Aorta (tissue), 5 donors: ENCODE measurements at regions not wholly inside any gene's neighbourhood (a gene's known extent, or its start where the extent isn't known, plus 50 kb on each side); places are given as distances from the start of the nearest gene placed in this dataset.

ENCODE experiments used
- ATAC-seq: fragments of 200-7000 bp; cut with Tn5 transposase; one replicate; pipeline ENCODE4 v1.9.1; 2022; ENCODE audit warnings: moderate library complexity; ENCODE audit not compliant: low FRiP score
- DNase-seq, 2 donors: peaks; one replicate each; pipeline ENCODE4 v3.0.0-alpha.2; 2020
- H3K27ac ChIP-seq, 2 donors: one replicate each; pipeline ENCODE4 v1.5.1; 2013; ENCODE audit warnings: low read length in 2 of 2, mild to moderate bottlenecking in 2 of 2, moderate library complexity in 2 of 2, control low read depth in 1 of 2, inconsistent platforms in 1 of 2, low read depth in 1 of 2
- H3K27me3 ChIP-seq, 2 donors: one replicate each; pipeline ENCODE4 v1.6.1; 2013; ENCODE audit warnings: control low read depth in 1 of 2, low read length in 1 of 2, mild to moderate bottlenecking in 1 of 2, moderate library complexity in 1 of 2; ENCODE audit not compliant: insufficient read depth in 2 of 2, control insufficient read depth in 1 of 2
- H3K36me3 ChIP-seq, 2 donors: one replicate each; pipeline ENCODE4 v1.6.1; 2013; ENCODE audit warnings: control low read depth in 1 of 2, low read length in 1 of 2, mild to moderate bottlenecking in 1 of 2; ENCODE audit not compliant: insufficient read depth in 2 of 2, control insufficient read depth in 1 of 2
- H3K4me1 ChIP-seq, 2 donors: one replicate each; pipeline ENCODE4 v1.6.1; 2013; ENCODE audit warnings: low read length in 2 of 2, control low read depth in 1 of 2, mild to moderate bottlenecking in 1 of 2, moderate library complexity in 1 of 2; ENCODE audit not compliant: insufficient read depth in 2 of 2, control insufficient read depth in 1 of 2
- H3K4me3 ChIP-seq, 2 donors: one replicate each; pipeline ENCODE4 v1.5.1; 2013; ENCODE audit warnings: low read length in 2 of 2, control low read depth in 1 of 2, mild to moderate bottlenecking in 1 of 2
- H3K9me3 ChIP-seq: one replicate; pipeline ENCODE4 v1.6.1; 2013; ENCODE audit warnings: mild to moderate bottlenecking, low read length; ENCODE audit not compliant: control insufficient read depth
- WGBS, 2 donors: extraction: QIAGEN DNeasy Blood & Tissue Kit; methylation state at CpG; one replicate each; pipeline ENCODE4 v1.1.7; 2013; 5-methylcytosine and 5-hydroxymethylcytosine counted together
- intact Hi-C, 2 donors: fragments of 100-400 bp; cut with DNase I; formaldehyde crosslinking; loops; one replicate each; pipeline versions ENCODE4 v1.14.2 to v1.15.0; 2022
- donor health status: healthy with polysubstance abuse.
- donor health status: Bipolar disorder and iron deficiency.
- donor health status: DM: no; HTN: no; CAD: no.
- donor health status: DM: no; HTN: no; CAD: no.
- donor health status: DM: yes; HTN: yes; CAD: no.

GRCh38 chr5:86526811-86527348, 90.9 kb upstream of the COX7C start:
- WGBS, 2 donors = 48 to 50% methylated on average over 3 of the region's 3 CpGs
- ATAC-seq = no peak
- no peak overlapping the region for H3K27ac ChIP-seq
- no peaks in the 10 kb centered on the region for H3K36me3 ChIP-seq
- intact Hi-C loops = no loop called here
- no peaks in the 10 kb centered on the region for H3K4me1 ChIP-seq
- DNase-seq = no peak
- H3K27me3 ChIP-seq = no peaks in the 10 kb centered on the region
- no peak overlapping the region for H3K4me3 ChIP-seq
- H3K9me3 ChIP-seq = no peaks in the 10 kb centered on the region

DNA sequence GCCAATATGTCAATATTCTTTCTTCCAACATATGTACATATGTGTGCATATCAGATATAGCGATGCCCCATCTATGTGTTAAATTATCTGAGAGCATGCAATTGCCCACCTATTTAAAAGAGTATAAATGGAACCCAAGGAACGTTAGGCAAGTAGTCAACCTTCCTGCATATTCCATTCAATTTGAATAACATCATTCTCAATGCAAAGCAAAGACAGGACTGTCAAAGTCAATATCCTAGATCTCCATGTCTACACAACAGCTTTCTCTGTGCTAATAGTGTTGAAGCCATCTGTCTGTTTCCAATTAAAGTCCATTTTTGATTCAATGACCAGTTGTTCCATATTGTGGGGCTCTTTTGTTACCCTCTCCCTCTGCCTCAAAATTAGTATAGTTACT, 85.3 kb upstream of the COX7C start:
- Histone ChIP-seq H3K4me3 (no peak overlapping the region), H3K9me3 (no peaks in the 10 kb centered on the region), H3K27me3 (no peaks in the 10 kb centered on the region), H3K4me1 (no peaks in the 10 kb centered on the region), H3K36me3 (no peaks in the 10 kb centered on the region), H3K27ac (no peak overlapping the region)
- WGBS, 2 donors = 69 to 70% methylated on average over 2 of the region's 2 CpGs
- intact Hi-C loops = no loop called here
- no peak for DNase-seq
- no peak for ATAC-seq

GRCh38 chr5:86536396-86536795, 81.3 kb upstream of the COX7C start:
- Histone ChIP-seq H3K27ac (no peak overlapping the region), H3K4me3 (no peak overlapping the region), H3K27me3 (no peaks in the 10 kb centered on the region), H3K36me3 (no peaks in the 10 kb centered on the region), H3K9me3 (no peaks in the 10 kb centered on the region), H3K4me1 (no peaks in the 10 kb centered on the region)
- ATAC-seq (no peak), DNase-seq (no peak)
- WGBS, 2 donors = 88 to 94% methylated on average over 3 of the region's 3 CpGs
- intact Hi-C loops = no loop called here

DNA sequence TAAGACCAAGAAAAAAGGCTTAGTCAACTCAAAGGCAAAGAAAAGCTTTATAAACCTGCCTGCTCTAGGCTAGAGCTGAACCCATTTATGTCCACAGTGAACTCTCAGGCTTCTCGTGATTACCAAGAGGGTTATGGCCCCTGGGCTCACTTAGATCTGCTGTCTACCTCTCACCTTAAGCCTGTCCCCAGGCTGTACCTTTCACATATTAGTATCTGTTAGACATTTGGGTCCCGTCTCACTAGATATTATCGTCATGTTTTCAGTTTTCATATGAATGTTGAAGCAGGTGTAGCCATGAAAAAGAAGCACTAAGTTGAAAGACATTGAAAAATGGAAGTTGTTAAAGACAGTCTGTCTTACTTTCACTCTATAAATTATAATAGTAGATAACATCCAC, 75.2 kb upstream of the COX7C start:
- intact Hi-C loops = no loop called here
- ATAC-seq (no peak), DNase-seq (no peak)
- H3K4me3 ChIP-seq = no peak overlapping the region
- H3K4me1 ChIP-seq = no peaks in the 10 kb centered on the region
- no peak overlapping the region for H3K27ac ChIP-seq
- 85 to 91% methylated on average over 3 of the region's 3 CpGs for WGBS, 2 donors
- no peaks in the 10 kb centered on the region for H3K27me3 ChIP-seq
- H3K36me3 ChIP-seq = no peaks in the 10 kb centered on the region
- no peaks in the 10 kb centered on the region for H3K9me3 ChIP-seq

DNA sequence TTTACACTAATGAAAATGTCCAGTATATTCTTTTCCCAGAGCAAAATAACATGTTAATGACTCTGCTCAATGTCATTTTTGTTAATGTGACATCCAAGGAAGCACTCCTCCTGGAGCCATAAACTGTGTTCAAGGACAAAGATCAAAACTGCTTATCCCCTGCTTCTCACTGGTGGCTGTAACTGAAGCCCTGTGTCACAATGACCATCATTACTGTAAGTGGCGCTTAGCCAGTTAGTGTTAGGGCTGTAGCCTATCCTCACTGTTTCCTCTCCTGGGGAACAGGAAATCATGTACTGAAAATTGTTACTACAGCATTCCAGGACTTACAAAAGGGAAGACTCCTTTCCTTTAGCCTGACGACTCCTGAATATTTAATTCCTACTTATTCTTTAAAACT, 71.7 kb upstream of the COX7C start:
- no peak for DNase-seq
- no peaks in the 10 kb centered on the region for H3K27me3 ChIP-seq
- 69 to 71% methylated on average over 2 of the region's 2 CpGs for WGBS, 2 donors
- no peaks in the 10 kb centered on the region for H3K36me3 ChIP-seq
- H3K4me1 ChIP-seq = no peaks in the 10 kb centered on the region
- no peak overlapping the region for H3K4me3 ChIP-seq
- H3K9me3 ChIP-seq = no peaks in the 10 kb centered on the region
- H3K27ac ChIP-seq = no peak overlapping the region
- ATAC-seq = no peak
- intact Hi-C loops = no loop called here

- H3K36me3 ChIP-seq = no peaks in the 10 kb centered on the region
- intact Hi-C loops = no loop called here
- H3K27me3 ChIP-seq = no peaks in the 10 kb centered on the region
- 78 to 82% methylated on average over 4 of the region's 4 CpGs for WGBS, 2 donors
- H3K4me3 ChIP-seq = no peak overlapping the region
- DNase-seq (no peak), ATAC-seq (no peak)
- no peaks in the 10 kb centered on the region for H3K4me1 ChIP-seq
- H3K9me3 ChIP-seq = no peaks in the 10 kb centered on the region
- no peak overlapping the region for H3K27ac ChIP-seq
These were observed 71.2 kb upstream of the COX7C start for GRCh38 chr5:86546582-86546981.

DNA sequence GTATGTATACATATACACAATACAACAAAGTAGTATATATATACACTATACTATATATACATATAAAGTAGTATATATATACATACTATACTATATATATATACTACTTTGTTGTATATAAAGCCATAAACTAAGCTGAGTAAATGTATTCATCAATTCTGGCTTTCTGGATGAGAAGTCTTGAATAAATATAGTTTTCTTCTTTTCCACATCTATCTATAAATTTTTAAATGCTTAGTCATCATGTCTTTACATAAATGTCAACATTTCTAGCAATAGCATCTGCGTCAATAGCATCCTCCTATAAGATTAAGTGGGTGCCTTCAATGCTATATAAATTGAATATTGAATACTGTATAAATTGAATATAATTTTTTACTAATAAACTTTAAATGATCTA, 63.1 kb upstream of the COX7C start:
- H3K4me3 ChIP-seq = no peak overlapping the region
- H3K9me3 ChIP-seq = no peaks in the 10 kb centered on the region
- no peaks in the 10 kb centered on the region for H3K4me1 ChIP-seq
- ATAC-seq = no peak
- no peak overlapping the region for H3K27ac ChIP-seq
- no peaks in the 10 kb centered on the region for H3K27me3 ChIP-seq
- no peaks in the 10 kb centered on the region for H3K36me3 ChIP-seq
- no peak for DNase-seq
- intact Hi-C loops = no loop called here
- 82 to 83% methylated on average over 1 of the region's 1 CpG for WGBS, 2 donors

- H3K4me1 ChIP-seq = no peaks in the 10 kb centered on the region
- no peak overlapping the region for H3K27ac ChIP-seq
- H3K9me3 ChIP-seq = no peaks in the 10 kb centered on the region
- intact Hi-C loops = no loop called here
- no peaks in the 10 kb centered on the region for H3K36me3 ChIP-seq
- no peaks in the 10 kb centered on the region for H3K27me3 ChIP-seq
- no peak for ATAC-seq
- H3K4me3 ChIP-seq = no peak overlapping the region
- no peak for DNase-seq
These were observed 59.8 kb upstream of the COX7C start for GRCh38 chr5:86557920-86558319.

DNA sequence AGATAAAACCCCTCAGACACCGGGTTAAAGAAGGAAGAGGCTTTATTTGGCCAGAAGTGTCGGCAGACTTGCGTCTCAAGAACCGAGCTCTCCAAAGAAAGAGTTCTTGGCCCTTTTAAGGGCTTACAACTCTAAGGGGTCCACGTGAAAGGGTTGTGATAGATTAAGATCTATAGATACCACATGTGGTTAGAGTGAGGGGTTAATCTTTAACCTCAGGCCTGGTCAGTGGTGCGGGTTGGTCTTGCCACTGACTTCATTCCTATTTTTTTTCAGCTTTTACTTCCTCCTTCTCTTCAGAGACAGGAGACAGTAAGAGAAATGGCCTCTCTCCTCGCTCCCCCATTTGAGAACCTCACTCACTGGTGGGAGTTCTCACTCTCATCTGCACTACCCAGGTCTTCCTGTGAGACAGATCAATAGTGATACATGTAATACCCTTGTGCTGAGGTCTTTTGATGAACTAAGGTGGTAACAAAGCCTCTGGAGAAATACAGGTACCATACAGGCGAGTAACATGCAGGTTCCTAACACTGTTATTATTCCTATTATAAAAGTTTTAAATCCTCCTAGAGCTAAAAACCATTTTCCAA, 52.4 kb upstream of the COX7C start:
- H3K27me3 ChIP-seq = no peaks in the 10 kb centered on the region
- no peak for ATAC-seq
- intact Hi-C loops = no loop called here
- H3K36me3 ChIP-seq = no peaks in the 10 kb centered on the region
- no peak overlapping the region for H3K4me3 ChIP-seq
- no peak overlapping the region for H3K27ac ChIP-seq
- 80 to 83% methylated on average over 8 of the region's 8 CpGs for WGBS, 2 donors
- no peaks in the 10 kb centered on the region for H3K9me3 ChIP-seq
- DNase-seq = no peak
- no peaks in the 10 kb centered on the region for H3K4me1 ChIP-seq
